HG02970 (cell line): ENCODE measurements at regions not wholly inside any gene's neighbourhood (a gene's known extent, or its start where the extent isn't known, plus 50 kb on each side); places are given as distances from the start of the nearest gene placed in this dataset.
"Not testable (repeated sequence)": the region's sequence is repeated elsewhere in the genome, so short reads cannot be mapped to it uniquely, and the experiment has no call there.

Source experiments
- ATAC-seq: cut with Tn5 transposase; IDR thresholded peaks from one replicate; pipeline ENCODE4 v1.9.1; 2021; ENCODE audit warnings: mild to moderate bottlenecking, moderate library complexity, moderate number of reproducible peaks; ENCODE audit not compliant: unreplicated experiment, low FRiP score

DNA sequence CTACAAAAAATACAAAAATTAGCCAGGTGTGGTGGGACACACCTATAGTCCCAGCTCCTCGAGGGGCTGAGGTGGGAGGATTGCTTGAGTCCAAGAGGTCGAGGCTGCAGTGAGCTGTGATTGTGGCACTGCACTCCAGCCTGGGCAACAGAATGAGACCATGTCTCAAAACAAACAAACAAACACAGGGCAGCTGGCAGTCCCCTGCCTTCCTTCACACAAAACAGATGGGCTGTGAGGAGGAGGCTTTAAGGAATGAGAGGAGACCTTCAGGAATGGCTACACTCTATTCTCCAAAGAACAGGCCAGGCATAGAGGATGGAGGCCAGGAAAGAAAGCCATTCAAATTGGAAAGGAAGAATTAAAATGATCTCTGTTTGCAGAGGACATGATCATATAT, 65.6 kb upstream of the MAML3 start:
- ATAC-seq, result no peak

DNA sequence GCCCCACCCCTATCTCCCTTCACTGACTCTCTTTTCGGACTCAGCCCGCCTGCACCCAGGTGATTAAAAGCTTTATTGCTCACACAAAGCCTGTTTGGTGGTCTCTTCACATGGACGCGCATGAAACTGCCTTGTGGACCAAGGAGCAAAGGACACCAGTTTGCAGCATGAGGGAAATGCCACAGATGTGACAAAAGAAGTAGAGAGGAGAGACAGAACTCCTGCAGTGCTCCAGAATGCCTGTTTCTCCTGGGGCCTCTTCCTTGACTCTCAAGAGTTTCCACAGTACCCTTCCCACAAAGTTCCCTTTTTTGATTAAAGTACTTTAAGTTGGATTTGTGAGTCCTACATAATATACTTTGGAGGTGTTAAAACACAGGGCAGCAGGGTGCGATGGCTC, 65.1 kb upstream of the MAML3 start:
- ATAC-seq, result not testable (repeated sequence)

DNA sequence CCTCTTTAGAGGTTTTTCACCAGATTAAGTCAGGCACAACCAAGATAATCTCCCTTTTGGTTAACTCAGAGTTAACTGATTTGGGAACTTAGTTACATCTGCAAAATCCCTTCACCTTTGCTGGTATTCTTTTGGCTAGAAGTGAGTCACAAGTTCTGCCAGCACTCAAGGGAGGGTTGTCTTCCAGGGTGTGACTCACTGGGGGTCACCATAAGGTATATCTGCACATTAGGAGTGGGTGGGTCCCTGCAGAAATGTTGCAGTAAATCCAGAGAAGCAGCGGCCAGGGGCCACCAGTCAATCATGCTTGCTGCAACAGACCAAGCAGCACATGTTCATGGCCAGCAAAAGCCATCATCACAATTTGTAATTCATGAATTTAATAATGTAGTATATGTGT, 59.8 kb upstream of the MAML3 start:
- ATAC-seq, result no peak

DNA sequence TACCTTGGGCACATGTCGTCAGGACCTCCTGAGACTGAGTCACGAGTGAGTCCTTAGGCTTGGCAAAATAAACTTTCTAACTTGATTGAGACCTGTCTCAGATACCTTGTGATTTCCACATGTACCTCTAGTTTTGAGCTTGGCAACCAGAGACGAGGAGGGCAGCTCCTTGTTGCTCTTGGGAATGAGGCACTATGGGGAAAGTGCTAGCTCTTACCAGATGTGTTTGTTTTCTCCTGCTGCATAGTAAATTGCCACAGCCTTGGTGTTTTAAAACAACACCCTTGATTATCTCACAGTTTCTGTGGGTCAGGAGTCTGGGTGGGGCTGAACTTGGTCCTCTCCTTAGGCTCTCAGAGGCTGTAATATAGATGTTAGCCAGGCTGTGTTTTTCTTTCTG, 59.1 kb upstream of the MAML3 start:
- ATAC-seq, result no peak

DNA sequence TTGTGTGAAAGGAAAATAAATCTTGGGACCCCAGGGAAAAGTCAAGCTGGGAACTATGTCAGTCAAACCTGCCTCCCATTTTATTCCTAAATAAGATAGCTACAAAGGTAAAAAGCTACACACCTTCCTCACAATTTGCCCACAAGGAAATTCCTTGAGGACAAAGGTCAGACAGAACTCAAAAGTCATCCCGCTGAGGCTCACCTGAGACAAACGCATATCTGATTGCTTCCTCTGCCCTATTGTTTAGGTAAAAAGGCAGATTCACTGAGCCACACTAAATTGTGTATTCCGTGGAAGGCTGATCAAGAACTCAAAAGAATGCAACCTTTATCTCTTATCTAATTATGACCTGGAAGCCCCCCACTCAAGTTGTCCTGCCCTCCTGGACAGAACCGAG, 58.7 kb upstream of the MAML3 start:
- ATAC-seq, result no peak

DNA sequence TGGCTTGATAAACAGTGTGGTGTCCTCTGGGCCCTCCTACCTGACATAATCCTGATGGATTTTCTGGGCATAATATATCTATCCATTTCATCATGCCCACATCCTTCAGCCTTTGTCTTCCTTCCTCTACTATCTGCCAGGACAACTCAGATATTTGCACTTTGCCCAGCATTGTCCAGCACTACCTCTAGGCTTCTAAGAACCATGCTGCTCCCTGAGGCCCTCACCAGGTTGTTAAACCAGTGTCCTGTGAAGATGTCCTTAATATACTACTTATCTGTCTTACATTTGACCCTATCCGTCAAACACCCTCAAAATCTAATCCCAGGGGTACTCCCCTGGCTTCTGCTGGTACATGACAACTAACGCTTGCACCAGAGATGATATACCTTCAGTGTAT, 58.2 kb upstream of the MAML3 start:
- ATAC-seq, result no peak

DNA sequence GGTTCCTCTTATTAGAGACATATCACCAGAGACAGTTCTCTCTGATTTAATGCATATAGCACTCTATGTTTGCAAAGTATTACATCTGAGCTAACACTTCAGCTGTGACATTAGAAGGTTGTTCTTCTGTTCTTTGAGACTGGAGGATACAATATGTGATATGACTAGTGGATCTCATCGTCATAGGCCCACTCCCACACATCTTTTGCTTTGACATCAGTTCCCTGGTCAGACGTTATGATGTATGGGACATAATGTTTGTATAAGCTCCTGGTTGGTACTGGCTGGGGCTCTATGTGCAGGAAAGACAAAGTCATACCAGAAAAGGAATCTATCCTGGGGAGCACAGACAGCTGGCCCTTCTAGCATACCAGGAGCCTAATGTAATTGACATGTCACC, 57.7 kb upstream of the MAML3 start:
- ATAC-seq, result no peak

DNA sequence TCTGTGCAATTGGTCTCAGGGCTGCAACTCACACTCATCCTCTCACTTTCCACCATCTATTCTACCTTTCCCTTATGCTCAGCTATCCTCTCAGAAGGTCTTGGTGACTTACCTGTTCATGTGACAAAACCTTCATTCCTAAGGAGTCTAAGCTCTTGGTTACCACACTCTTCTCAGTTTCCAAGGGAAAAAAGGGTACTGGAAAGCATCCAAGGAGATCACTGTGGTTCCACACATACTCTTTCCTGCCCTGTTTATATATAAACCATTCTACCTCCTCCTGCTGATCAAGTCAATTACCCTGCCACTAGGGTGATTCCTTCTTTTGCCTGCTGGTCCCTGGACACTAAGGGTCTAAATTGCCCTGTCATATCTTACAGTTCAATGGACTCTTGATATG, 57.2 kb upstream of the MAML3 start:
- no peak for ATAC-seq

DNA sequence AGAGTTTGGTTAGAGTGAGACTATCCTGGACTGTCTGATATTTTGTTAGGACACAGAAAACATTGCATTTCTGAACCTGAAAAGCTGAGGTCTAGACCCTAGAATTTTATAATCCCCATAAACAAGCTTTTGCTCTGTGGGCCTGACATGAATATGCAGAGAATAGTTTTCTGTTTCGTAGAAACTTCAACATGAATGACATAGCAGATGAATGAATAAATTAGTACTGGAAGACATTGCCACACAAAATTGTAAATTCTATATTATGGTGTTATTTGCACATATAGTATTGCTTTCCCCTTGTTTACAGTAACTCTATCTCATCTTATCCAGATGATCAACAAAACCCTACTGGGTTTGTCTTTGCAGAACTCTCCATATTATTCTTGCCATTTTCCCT, 54.9 kb upstream of the MAML3 start:
- ATAC-seq, result no peak
